Type B pancreatic cell (in vitro differentiated cells): ENCODE measurements at regions not wholly inside any gene's neighbourhood (a gene's known extent, or its start where the extent isn't known, plus 50 kb on each side); places are given as distances from the start of the nearest gene placed in this dataset.
"Not testable (repeated sequence)": the region's sequence is repeated elsewhere in the genome, so short reads cannot be mapped to it uniquely, and the experiment has no call there.

ENCODE experiments used
- DNase-seq: peaks from one replicate; pipeline ENCODE4 v3.0.0; 2021; ENCODE audit warnings: mixed read lengths; ENCODE audit not compliant: unreplicated experiment; ENCODE audit errors: extremely low spot score
- H3K27ac Mint-ChIP-seq: 2 replicates; pipeline ENCODE4 v1.8.0; 2021; ENCODE audit warnings: mild to moderate bottlenecking, mixed read lengths
- H3K27me3 Mint-ChIP-seq: 2 replicates; pipeline ENCODE4 v1.8.0; 2021; ENCODE audit warnings: mixed read lengths
- H3K36me3 Mint-ChIP-seq: 2 replicates; pipeline ENCODE4 v1.8.0; 2021; ENCODE audit warnings: mixed read lengths
- H3K4me1 Mint-ChIP-seq: one replicate; pipeline ENCODE4 v1.8.0; 2021; ENCODE audit warnings: mixed read lengths; ENCODE audit not compliant: unreplicated experiment
- H3K4me3 Mint-ChIP-seq: 2 replicates; pipeline ENCODE4 v1.8.0; 2021; ENCODE audit warnings: mild to moderate bottlenecking, mixed read lengths
- H3K9me3 Mint-ChIP-seq: 2 replicates; pipeline ENCODE4 v1.8.0; 2021; ENCODE audit warnings: mixed read lengths
- TF ChIP-seq, protein P1 (sequence below): fragments of 200-600 bp; sonication (generic); conservative IDR thresholded peaks from 2 replicates; pipeline ENCODE4 v1.5.0; 2021; ENCODE audit warnings: antibody characterized with exemption, mild to moderate bottlenecking

DNA sequence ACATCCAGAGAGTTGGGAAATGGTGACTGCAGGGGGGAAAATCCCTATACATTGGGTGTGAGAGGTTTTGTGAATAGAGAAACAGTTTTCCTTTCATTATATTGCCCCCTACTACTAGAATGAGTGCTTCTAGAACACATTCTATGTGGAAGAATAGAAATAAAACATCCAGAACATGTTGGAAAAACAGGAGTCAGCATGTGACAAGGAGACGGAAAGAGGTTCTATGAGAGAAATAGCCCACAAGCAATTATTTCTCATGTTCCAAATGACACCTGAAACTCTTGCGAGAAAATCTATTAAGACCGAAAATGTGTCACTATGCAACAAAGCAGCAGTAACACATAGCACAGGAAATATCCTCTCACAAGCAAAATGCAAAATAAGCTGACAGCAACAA lies 202.7 kb upstream of the SPOPL start:
- no peaks in the 10 kb centered on the region for H3K36me3 Mint-ChIP-seq
- TF ChIP-seq, protein P1, sequence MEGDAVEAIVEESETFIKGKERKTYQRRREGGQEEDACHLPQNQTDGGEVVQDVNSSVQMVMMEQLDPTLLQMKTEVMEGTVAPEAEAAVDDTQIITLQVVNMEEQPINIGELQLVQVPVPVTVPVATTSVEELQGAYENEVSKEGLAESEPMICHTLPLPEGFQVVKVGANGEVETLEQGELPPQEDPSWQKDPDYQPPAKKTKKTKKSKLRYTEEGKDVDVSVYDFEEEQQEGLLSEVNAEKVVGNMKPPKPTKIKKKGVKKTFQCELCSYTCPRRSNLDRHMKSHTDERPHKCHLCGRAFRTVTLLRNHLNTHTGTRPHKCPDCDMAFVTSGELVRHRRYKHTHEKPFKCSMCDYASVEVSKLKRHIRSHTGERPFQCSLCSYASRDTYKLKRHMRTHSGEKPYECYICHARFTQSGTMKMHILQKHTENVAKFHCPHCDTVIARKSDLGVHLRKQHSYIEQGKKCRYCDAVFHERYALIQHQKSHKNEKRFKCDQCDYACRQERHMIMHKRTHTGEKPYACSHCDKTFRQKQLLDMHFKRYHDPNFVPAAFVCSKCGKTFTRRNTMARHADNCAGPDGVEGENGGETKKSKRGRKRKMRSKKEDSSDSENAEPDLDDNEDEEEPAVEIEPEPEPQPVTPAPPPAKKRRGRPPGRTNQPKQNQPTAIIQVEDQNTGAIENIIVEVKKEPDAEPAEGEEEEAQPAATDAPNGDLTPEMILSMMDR = no peak
- H3K4me1 Mint-ChIP-seq = no peaks in the 10 kb centered on the region
- no peak for DNase-seq
- H3K27me3 Mint-ChIP-seq = no peaks in the 10 kb centered on the region
- H3K27ac Mint-ChIP-seq = no peak overlapping the region
- H3K4me3 Mint-ChIP-seq = no peak overlapping the region
- H3K9me3 Mint-ChIP-seq = no peaks in the 10 kb centered on the region

DNA sequence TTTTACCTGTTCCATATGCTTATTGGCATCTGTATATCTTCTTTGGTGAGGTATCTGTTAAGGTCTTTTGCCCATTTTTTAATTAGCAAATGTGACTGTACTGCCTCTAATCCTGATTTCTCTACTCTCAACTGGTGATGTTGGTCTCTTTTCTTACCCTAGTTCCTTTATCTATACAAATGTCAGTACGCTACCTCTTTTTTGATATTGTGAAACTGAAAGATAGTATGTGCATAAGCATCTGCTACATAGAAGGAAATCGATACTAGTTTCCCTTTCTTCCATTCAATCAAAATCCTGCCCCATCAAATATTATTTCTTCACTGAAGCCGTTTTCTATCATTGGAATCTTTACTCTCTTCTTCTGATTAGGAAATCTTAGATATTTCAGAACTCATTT lies 194.9 kb upstream of the SPOPL start:
- no peaks in the 10 kb centered on the region for H3K9me3 Mint-ChIP-seq
- no peak overlapping the region for H3K4me3 Mint-ChIP-seq
- DNase-seq = no peak
- TF ChIP-seq, protein P1 = no peak
- no peaks in the 10 kb centered on the region for H3K36me3 Mint-ChIP-seq
- H3K4me1 Mint-ChIP-seq = peaks cover 6% of the 10 kb centered on the region
- no peak overlapping the region for H3K27ac Mint-ChIP-seq
- no peaks in the 10 kb centered on the region for H3K27me3 Mint-ChIP-seq

DNA sequence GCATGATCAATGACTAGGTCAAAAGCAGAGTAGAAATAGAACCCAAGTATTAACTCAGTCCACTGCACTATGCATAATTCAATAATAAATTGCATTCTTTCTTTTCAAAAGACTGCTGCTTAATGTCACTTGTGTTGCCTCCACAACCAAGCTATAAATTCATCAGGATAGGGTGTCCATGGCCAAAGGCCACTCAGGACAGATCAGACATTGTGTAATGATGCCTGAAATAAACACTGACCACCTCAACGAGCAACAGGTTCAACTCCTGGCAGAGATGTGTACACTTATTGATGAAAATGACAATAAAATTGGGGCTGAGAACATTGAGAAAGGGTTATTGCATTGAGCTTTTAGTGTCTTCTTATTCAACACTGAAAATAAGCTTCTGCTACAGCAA lies 194.5 kb upstream of the SPOPL start:
- peaks cover 6% of the 10 kb centered on the region for H3K4me1 Mint-ChIP-seq
- no peaks in the 10 kb centered on the region for H3K36me3 Mint-ChIP-seq
- TF ChIP-seq, protein P1 = no peak
- H3K27me3 Mint-ChIP-seq = no peaks in the 10 kb centered on the region
- H3K9me3 Mint-ChIP-seq = no peaks in the 10 kb centered on the region
- no peak overlapping the region for H3K4me3 Mint-ChIP-seq
- DNase-seq = no peak
- H3K27ac Mint-ChIP-seq = no peak overlapping the region

DNA sequence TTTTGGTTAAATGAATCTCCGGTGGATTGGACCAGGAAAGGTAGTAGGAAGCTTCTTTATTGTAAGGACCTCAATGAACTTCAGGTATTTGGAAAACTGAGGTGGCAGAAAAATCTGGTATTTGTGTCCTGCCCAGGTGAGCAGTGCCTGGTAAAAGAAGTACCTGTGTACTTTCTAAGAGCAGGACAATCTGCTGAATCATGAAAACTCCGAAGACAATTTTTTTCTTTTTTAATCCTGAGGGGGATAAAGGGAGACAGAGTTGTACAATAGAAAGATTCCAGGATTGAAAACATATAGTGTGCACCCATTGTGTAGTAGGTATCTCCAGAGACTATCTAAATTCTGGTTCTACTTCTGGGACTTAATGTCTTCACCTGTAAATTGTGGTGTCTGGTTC lies 191.8 kb upstream of the SPOPL start:
- no peak for DNase-seq
- H3K27ac Mint-ChIP-seq = no peak overlapping the region
- no peaks in the 10 kb centered on the region for H3K9me3 Mint-ChIP-seq
- TF ChIP-seq, protein P1 = no peak
- peaks cover 4% of the 10 kb centered on the region for H3K36me3 Mint-ChIP-seq
- H3K4me3 Mint-ChIP-seq = no peak overlapping the region
- peaks cover 6% of the 10 kb centered on the region for H3K4me1 Mint-ChIP-seq
- no peaks in the 10 kb centered on the region for H3K27me3 Mint-ChIP-seq

DNA sequence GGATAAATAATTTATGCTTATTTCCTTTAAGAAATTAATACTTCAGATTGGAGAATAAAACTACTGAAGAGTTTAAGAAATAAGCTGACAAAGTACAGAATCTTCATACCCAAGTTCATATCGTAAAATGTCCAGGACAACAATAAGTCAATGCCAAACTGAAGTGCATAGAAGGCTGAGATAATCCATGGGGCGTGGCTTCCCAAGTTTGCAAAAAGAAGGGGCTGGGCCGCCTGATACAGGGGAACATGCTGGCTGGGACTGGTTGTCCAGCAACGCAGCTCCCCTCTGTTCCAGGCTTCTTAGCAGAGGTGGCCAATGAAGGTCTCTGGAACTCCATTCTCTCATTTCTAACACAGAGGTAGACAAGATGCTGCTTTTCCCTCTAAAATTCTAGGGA lies 189.5 kb upstream of the SPOPL start:
- no peak overlapping the region for H3K27ac Mint-ChIP-seq

DNA sequence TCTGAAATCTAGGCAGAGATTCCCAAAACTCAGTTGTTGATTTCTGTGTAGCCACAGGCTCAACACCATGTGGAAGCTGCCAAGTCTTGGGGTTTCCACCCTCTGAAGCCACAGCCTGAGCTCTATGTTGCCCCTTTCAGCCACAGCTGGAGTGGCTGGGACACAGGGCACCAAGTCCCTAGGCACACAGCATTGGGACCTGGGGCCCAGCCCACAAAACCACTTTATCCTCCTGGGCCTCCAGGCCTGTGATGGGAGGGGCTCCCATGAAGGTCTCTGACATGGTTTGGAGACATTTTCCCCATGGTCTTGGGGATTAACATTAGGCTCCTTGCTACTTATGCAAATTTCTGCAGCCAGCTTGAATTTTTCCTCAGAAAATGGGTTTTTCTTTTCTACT lies 186.0 kb upstream of the SPOPL start:
- not testable (repeated sequence) for H3K9me3 Mint-ChIP-seq, H3K36me3 Mint-ChIP-seq, H3K27me3 Mint-ChIP-seq, H3K27ac Mint-ChIP-seq, H3K4me1 Mint-ChIP-seq, H3K4me3 Mint-ChIP-seq, DNase-seq

More for the DNA sequence above, 189.5 kb upstream of the SPOPL start:
- no peaks in the 10 kb centered on the region for H3K27me3 Mint-ChIP-seq
- DNase-seq = no peak
- H3K4me3 Mint-ChIP-seq = no peak overlapping the region
- peaks cover 6% of the 10 kb centered on the region for H3K4me1 Mint-ChIP-seq
- peaks cover 9% of the 10 kb centered on the region for H3K9me3 Mint-ChIP-seq
- TF ChIP-seq, protein P1 = no peak
- peaks cover 4% of the 10 kb centered on the region for H3K36me3 Mint-ChIP-seq
